ENCODE measurements at regions not wholly inside any gene's neighbourhood (a gene's known extent, or its start where the extent isn't known, plus 50 kb on each side); places are given as distances from the start of the nearest gene placed in this dataset.

DNA sequence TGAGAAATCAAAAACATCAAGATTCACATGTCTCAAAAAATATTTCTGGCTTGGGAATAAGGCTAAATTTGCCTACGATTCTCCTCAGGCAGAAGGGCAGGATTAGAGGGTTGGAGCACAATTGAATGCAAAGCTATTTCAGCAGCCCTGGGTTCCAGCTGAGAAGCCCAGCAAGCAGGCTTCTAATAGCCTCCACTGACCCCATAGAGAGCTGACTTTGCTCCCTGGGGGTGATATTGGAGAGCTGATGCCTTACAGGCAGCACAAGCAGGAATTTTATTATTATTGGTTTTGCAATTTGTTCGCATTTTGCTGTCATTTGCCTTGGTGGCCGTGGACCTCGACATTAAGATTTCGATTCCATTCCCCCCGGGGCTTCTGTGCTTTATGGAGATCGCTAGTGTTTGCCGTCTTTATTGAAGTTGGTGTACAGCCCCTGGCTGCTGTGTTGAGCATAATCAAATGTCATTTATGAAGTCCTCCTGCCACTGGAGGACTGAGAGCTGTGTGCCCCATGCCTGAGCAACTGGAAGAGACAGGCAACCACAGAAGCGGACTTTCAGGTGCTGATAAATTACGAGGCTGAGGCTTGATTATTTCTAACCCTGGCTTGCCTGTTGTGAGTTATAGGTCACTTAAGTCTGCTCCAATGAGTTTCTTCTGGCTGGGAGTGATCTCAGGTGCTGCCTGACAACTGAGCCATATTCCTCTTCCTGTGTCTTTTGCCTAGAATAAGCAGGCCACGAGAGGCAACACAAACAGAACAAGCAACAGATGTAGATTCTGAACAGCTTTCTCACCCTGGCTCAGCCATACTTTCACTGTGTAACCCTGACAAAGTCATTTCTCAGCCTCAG is 518.4 kb upstream of the CAMK1G start:
- no peak for DNase-seq (ENCODE audit: low spot score)

DNA sequence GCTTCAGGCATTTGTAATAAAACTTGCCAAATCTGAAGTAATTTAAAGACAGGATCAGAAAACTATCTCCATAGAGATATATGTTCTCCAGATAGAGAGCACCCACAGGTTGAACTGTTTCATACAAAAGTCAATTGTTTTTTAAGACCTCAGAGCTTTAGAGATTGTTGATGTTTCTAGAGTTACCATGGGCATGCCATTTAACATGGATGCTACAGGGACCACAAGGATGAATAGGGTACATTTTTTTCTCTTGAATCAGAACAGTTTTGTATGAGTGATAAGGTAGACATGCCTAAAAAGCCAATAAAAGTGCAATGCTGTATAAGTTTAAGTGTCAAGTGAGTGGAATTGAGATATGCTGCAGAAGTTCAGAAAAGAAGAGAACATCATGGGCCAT is 511.0 kb upstream of the CAMK1G start:
- DNase-seq (ENCODE audit: low spot score), result no peak

DNA sequence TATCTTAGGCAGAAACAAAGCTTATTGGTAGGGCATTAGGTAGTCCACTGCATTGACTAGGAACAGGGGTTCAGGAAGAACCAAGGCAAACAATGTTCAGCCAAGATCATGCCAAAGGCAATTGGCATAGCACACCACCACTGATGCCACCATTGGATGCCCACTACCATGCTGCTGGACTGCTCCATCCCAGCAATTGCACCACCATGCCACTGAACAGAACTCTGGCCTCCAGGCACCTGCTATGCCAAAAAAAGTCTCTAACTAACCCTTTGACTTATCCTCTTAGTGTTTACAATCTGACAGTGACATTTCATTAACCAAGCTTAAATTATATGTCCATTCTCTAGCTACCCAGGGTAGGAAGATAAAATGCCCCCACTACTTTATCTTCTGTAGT is 509.6 kb upstream of the CAMK1G start:
- DNase-seq (ENCODE audit: low spot score), result no peak

DNA sequence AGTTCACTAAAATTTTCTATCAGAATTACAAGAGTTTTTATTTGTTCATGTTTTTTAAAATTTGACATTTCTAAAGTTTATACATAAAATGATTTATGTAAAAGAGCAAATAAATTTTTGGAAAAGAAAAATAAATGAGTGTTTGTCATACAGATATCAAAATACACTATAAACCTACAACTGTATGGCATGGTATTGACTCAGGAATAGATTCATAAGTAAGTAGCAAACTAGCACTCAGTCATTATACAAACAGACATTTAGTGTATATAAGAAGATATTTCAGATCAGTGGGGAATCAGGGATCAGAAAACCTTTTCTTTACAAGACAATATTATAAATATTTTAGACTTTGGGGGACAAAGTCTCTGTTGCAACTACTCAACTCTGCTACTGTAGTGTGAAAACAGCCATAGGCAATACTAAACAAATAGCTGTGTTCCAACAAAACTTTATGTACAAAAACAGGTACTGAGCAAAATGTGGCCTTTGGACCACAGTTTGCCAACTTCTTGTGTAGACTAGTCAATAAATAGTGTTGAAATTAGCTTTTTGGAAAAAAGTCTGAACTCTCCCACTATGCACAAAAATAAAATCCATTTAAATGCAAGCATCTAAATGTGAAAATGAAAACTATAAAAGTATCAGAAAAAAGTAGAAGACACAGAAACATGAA is 508.8 kb upstream of the CAMK1G start:
- DNase-seq (ENCODE audit: low spot score), result no peak

DNA sequence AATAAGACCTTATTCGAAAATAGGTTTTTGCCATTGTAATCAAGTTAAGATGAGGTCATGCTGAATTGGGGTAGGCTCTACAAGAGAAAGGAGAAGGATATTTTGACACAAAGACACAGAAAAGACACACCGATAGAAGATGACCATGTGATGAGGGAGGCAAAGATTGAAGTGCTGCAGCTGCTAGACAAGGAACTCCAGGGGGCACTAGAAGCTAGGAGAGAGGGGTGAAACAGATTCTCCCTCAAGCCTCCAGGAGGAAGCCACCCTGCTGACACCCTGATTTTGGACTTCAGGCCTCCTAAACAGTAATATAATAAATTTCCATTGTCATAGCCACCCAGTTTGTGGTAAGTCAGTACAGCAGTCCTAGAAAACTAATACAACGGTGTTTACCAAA is 506.8 kb upstream of the CAMK1G start:
- no peak for DNase-seq (ENCODE audit: low spot score)

DNA sequence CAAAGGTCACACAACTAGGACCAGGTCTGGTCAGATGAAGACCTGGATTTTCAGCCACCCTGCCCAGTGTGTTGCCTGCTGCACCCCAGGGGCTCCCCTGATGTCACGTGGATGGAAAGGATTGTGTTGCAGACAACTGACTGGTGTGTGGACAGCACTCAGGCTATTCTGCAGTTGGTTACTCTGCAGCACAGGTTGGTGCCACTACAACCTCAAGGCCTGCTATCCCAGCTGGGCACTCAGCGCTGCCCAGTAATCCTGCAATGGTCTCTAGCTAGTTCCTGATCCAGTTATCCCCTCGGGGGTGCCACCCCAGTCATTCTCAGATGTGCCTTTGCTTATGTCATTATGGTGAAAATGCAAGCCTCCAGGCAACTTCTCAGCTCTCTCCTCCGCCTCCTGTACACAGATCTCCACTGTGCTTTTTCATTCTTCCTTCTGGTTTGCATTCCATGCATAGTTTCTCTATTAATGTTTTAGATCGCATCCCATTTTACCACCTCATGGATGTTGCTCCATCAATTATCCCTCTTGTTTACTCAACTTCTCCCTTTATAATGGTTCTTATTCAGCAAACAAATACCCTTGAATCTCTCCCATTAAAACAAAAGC is 503.2 kb upstream of the CAMK1G start:
- DNase-seq (ENCODE audit: low spot score), result no peak

DNA sequence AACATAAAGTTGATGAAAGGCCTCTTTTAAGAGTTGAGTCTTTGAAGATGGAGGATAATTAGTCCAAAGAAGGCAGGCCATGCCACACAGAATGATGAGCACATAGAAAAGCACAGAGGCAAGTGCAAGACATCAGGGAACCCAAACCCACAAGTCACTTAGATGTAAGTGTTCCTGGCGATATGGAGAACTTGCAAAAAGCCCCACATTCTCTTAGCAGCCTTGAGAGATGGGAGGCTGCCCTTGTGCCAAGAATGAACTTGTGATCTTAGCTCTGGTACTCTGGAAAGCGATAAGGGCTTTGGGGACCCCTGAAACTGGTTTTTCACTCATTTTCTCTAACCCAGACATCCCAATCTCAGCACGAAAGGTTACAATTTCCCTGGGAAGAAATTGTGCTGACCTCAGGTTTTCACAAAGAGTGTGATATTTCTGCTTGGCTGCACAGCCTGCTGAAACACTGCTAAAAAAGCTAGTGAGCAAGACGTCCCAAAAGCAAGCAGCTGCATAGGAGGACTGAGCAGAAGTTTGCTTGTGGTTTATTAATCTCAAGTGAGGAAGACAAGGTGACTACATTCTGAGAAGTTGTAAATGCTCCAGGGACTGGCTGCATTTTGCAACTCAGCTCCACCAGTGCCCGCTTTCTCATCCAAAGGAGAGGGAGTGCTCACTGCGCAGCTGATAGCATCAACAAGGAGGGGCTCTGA is 496.9 kb upstream of the CAMK1G start:
- no peak for DNase-seq (ENCODE audit: low spot score)

DNA sequence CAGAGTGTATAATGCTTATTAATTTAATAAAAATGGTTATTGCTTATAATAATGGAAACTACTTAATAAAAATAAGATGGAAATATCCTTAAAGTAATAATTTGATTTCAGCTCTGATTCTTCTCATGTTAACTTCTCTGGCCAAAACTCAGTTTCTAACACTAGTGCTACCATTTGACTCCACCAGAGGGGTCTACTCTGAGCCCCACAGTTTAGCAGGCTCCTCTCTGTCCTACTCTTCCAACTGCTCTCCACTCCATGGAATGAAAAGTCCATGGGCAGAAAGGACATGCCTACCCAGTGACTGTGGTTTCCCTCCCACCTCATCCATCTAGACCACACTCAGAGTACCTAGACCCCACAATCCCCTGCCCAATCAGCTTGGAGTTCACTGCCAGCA is 489.1 kb upstream of the CAMK1G start:
- DNase-seq (ENCODE audit: low spot score), result no peak

DNA sequence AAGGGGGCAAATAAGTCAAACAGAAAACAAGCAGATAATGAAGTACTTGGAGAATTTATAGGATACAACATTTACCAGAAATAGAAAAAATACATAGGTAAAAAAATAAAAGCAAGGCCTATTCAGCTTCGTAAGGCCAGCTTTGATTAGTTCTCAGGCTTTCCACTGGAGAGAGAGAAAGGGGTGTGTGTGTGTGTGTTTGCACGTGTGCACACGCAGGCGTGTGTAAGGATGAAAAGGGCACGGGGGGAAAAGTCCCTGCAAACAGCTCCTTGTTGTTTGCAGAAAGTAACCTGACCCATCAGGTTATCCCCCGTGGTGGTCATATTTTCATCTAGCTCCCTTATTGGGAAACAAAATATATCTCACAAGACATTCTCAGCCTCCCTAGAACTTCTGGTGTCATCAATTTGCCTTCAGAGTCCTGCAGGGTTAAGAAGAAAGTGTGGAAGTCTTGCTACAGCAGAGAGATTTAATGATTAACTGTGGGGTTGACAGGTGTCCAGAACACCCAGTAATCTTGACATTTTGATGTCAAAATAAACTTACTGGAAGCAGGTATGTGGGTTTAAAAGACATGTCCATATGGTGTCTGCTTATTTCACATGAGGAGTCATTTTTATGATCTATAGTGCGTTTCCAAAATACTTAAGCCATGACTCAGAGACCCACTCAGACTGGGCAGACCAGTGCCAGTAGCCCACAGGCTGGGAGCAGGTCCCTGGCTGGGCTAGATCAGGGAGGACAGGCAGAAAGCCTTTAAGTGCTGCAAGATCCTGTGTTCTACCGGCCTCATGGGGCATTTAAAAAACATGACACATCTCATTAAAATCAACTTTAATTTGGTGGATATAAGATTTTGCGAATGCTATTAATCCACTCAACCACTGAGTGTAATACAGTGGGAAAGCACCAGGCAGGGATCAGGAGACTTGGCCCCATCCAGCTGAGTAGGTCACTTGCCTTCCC is 487.6 kb upstream of the CAMK1G start:
- DNase-seq (ENCODE audit: low spot score), result no peak

DNA sequence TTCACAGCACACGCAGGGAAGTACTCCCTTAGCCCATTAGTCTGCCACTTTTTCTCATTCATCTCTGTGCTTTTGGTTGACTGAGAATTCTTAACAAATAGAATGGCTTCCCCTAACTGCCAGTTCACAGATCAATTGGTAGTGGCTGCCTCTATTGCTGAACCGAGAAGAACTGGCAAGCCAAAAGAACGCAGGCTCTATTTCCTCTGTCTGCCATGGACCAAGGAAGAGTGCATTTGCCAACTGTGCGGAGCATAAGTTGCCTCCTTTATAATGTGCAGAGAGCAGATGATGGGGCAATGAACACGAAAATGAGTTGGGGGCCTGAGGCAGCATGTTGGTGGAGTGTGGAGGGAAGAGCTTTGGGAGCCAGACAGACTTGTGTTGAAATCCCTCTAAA is 483.1 kb upstream of the CAMK1G start:
- DNase-seq (ENCODE audit: low spot score), result no peak

DNA sequence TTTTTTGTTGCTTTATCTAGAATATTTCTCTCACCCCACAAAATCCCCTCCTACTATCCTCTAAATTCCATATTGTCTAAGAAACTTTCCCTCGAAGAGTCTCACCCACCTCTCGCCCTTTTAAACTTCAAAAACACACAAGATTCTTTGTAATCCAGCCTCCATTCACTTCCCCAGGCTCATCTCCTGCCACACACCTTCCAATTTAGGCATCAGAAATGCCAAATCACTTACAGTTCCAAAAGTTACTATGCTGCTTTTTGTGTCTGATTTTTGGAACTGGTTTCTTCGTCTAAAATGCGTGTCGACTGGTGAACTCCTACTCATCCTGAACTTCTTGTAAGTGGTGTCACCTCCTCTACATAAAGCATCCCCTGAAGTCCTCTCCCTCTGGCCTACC is 482.4 kb upstream of the CAMK1G start:
- no peak for DNase-seq (ENCODE audit: low spot score)

DNA sequence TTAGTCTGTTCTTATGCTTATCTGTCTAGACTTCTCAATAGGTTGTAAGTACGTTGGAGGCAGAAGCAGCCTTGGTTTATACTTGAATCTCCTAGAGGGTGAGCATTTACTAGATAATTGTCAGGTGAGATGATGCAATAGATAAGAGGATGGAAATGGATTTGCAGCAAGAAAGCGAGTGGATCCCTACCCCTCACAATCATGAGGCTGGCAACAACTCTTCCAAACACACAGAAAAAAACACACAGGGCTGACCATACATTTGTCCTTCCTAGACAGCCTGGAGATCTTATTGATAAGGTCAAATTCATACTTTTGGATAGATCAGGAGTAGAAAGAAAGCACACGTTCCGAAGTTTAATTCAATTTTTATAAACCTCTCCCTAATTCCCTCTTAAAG is 481.4 kb upstream of the CAMK1G start:
- no peak for DNase-seq (ENCODE audit: low spot score)

DNA sequence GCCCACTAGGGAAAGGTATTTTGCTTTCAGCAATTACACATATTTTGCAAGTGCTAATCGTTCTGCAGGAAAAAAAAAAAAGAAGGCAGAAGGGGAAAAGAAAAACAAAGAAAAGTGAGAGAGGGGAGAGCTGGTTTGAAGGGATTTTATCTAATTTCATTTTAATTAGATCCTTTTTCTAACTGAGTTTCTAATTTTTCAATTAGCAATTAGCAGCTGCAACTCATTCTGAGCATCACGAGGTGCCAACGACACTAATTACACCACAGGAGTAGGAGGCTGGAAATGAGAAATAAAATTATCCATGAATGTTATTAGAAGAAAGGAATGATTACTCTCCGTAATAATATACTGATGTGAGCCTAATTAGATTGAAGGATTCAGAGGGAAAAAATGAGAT is 481.0 kb upstream of the CAMK1G start:
- DNase-seq (ENCODE audit: low spot score), result no peak

DNA sequence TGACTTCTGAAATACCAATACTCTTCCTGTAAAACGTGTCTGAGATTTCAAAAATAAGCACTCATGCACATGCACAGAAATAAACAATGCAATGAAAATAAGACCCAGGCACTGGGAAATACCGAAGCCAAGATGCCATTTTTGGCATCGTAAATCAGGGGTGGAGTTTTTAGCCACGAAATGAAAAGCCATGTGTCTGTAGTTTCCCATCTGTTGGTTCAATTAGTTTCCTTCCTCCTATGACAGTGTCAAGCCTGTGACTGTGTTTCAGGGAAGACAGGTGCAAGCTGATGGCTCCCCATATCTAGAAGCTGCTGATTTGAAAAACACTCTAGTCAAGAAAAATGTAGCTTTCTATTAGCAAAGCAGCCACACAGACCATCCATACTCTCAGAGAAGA is 480.4 kb upstream of the CAMK1G start:
- no peak for DNase-seq (ENCODE audit: low spot score)

DNA sequence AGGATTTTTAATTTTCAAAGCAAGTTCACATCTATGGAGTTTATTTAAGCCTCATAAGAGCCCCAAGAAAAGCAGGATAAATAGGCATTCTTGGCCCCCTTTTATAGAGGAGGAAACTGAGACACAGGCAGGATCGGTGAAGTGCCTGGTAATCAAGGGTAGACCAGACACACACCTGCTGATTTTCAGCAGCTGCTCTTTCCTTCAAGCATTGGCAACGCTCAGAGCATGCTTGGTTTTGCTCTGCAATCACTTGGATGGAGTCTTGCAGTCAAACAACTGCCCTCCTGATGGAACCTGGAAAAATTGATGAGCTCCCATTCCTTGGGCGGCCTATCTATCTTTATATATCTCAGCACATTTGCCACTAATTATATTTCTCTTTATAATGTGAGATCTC is 478.9 kb upstream of the CAMK1G start:
- no peak for DNase-seq (ENCODE audit: low spot score)

DNA sequence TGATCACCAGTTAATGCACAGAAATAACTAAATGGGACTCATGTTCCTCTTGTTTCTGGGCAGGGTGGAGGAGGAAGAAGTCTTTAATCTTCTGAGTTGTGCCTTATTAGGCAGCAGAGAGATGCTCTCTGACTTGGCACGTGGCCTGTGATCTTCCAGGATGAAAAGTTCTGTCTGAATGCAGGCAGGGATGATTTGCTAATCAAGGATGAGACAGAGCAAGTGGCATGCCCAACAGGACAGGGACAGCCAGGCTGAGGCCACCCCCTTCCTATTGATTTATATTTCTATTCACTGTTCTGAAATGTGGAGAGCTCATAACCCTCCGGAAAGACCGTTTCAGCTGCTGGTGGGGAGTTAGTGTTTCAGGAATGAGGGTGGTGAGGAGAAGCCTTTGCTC is 477.8 kb upstream of the CAMK1G start:
- no peak for DNase-seq (ENCODE audit: low spot score)

DNA sequence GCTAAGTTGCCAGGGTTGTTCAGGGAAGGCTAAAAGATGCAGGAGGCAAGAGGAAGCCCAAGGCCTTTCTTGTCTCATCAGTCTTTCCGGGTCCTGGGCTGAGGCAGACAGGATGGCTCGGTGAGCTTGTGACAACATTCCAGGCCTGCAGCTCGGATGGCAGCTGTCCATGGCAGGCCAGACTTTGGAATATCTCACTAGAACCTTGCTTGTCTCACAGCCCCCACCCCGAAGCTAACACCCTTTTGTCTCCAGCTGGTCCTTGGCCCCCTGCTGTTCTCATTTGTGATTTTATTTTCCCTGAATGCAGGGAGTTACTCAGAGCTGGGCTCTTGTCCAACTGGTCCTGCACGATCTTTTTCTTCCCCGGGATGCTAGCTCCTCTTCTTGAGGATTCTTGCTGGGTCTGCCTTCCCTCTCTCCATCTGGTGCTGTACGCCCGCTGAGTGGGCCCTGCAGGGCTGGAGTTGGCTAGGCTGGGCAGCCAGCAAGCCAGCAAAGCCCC is 477.2 kb upstream of the CAMK1G start:
- DNase-seq (ENCODE audit: low spot score), result no peak

DNA sequence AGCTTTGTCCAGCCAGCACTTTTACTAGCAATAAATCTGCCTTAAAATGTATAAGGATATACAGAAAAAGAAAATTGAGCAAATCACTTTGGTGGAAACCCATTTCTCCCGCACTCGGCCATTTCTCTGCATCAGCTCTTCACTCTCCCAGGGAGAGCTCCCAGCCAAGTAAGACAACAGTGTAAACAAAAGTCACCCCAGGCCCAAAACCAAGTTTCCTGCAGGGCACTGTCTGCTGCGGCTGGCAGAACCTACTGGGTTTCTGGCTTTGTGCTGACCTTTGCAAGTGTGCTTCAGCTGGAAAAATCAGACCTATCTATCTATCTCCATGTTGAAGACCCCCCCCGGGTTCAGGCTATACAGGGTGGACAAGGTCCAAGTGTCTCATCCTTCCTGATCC is 476.7 kb upstream of the CAMK1G start:
- DNase-seq (ENCODE audit: low spot score), result no peak

DNA sequence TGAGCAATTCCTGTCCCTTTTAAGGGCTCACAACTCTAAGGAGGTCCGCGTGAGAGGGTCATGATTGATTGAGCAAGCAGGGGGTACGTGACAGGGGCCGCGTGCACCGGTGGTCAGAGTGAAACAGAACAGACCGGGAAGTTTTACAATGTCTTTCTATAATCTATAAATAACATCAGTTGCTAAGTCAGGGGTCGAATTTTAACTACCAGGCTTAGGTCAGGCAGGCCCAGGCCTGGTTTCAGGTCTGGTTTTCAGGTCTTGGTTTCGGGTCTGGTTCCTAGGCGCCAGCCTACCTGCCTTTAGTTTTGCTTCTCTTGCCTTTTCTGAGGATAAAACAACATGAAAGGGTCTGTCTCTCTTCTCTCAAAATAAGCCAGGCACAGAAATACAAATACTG is 476.0 kb upstream of the CAMK1G start:
- no peak for DNase-seq (ENCODE audit: low spot score)

DNA sequence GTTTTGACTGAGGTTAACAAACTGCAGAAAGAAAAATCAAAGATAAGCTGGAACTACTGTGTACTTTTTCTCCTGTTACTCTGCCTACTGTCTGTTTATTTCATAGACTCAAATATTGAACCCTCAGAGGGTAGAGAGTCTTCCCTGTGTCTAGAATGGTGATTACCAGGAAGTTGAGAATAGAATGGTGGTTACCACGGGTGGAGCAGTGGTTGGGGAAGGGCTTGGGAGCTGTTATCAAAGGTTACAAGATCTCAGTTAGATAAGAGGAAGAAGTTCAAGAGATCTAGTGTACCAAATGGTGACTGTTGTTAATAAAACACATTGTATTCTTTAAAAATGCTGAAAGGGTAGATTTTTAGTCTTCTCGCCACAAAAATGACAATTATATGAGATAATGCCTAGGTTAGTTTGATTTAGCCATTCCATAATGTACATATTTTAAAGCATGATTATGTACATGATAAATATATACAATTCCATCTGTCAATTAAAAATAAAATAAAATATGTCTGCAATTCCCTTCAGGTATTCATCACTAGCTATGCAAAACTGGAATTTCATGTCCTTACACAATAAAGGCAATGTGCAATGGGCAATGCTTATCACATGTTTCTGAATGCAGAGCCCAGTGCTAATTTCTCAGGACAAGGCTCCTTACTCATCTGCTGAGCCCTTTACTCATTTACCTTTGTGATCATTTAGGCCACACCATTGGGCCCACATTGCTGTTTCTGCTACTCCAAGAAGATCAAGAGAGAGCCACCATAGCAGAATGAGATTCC is 474.3 kb upstream of the CAMK1G start:
- DNase-seq (ENCODE audit: low spot score), result no peak

DNA sequence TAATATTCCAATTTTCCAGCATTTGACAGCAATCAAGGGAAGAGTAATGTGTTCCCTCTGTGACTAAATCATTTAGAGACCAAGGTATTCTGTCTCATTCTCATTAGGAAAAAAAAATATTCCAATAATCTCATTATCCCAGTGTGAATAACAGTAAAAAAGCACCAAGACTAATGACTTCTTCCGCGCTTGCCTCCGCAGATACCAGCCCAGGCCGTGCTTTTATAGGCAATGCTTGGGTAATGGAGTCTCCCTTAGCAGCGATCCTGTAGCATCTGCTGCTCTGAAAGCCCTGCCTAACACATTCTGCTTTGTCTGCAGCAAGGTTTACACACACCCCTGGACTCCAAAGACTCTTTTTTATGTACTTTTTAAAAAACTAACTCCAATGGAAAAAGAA is 470.0 kb upstream of the CAMK1G start:
- no peak for DNase-seq (ENCODE audit: low spot score)

Data from CD4-positive, alpha-beta T cell treated with Interleukin-15 for 4 hours (primary cell).